ENCODE measurements at regions not wholly inside any gene's neighbourhood (a gene's known extent, or its start where the extent isn't known, plus 50 kb on each side); places are given as distances from the start of the nearest gene placed in this dataset.

GRCh38 chr11:134751766-134752165 lies 339.7 kb upstream of the B3GAT1 start:
- DNase-seq (ENCODE audit: low read depth) = no peak
- TF ChIP-seq, protein P1, sequence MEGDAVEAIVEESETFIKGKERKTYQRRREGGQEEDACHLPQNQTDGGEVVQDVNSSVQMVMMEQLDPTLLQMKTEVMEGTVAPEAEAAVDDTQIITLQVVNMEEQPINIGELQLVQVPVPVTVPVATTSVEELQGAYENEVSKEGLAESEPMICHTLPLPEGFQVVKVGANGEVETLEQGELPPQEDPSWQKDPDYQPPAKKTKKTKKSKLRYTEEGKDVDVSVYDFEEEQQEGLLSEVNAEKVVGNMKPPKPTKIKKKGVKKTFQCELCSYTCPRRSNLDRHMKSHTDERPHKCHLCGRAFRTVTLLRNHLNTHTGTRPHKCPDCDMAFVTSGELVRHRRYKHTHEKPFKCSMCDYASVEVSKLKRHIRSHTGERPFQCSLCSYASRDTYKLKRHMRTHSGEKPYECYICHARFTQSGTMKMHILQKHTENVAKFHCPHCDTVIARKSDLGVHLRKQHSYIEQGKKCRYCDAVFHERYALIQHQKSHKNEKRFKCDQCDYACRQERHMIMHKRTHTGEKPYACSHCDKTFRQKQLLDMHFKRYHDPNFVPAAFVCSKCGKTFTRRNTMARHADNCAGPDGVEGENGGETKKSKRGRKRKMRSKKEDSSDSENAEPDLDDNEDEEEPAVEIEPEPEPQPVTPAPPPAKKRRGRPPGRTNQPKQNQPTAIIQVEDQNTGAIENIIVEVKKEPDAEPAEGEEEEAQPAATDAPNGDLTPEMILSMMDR (IDR thresholded peaks at IDR 0.05; ENCODE audit: low read length, missing control alignments) = no peak

DNA sequence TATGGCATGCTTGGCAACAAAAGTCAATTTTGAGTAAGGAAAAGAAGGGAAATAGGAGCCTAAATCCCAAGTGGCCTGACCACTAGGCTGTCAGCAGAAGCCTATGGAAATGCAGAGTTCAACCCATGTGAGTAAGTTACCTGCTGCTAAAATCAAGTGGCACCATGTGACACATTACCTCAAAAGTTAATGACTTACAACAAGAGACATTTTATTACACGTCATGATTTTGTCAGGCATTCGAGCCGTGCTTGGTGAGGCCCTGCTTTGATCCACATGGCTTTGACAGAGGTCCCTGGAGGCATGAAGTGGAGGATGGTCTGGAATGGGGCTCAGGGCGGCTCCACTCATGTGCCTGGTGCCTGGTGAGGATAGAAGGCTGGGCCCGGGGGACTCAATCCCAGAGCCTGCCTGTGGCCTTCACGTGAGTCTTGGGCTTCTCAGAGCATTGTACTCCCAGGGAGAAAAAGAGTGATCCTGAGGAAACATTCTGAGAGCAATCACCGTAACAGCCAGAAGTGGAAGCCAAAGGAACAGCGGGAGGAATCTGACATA lies 339.1 kb upstream of the B3GAT1 start:
- TF ChIP-seq, protein P1 (IDR thresholded peaks at IDR 0.05; ENCODE audit: low read length, missing control alignments) = no peak
- DNase-seq (ENCODE audit: low read depth) = no peak
- H3K4me3 ChIP-seq (replicated peaks; ENCODE audit: low read depth, low read length) = no peak overlapping the region

More at GRCh38 chr11:134751766-134752165, 339.7 kb upstream of the B3GAT1 start:
- no peak overlapping the region for H3K4me3 ChIP-seq (replicated peaks; ENCODE audit: low read depth, low read length)

DNA sequence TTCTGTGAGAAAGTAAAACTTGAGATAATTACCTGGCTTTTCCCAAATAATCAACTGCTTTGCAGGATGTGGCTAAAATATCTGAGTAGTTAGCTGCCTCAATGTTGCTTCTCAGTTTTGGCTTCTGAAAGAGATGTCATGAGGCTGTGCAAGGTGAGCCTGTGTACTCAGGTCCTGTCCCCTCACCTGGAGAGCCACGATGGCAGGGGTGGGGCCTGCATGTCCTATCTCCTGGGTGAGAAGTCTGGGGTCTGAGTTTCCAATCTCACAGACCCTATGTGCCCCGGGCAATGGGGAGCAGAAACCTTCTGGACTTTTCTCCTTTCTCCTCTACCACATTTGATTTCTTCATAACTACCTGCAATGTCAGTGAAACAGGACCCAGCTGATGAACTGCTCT lies 338.6 kb upstream of the B3GAT1 start:
- H3K4me3 ChIP-seq (replicated peaks; ENCODE audit: low read depth, low read length) = no peak overlapping the region
- no peak for DNase-seq (ENCODE audit: low read depth)
- TF ChIP-seq, protein P1 (IDR thresholded peaks at IDR 0.05; ENCODE audit: low read length, missing control alignments) = no peak

DNA sequence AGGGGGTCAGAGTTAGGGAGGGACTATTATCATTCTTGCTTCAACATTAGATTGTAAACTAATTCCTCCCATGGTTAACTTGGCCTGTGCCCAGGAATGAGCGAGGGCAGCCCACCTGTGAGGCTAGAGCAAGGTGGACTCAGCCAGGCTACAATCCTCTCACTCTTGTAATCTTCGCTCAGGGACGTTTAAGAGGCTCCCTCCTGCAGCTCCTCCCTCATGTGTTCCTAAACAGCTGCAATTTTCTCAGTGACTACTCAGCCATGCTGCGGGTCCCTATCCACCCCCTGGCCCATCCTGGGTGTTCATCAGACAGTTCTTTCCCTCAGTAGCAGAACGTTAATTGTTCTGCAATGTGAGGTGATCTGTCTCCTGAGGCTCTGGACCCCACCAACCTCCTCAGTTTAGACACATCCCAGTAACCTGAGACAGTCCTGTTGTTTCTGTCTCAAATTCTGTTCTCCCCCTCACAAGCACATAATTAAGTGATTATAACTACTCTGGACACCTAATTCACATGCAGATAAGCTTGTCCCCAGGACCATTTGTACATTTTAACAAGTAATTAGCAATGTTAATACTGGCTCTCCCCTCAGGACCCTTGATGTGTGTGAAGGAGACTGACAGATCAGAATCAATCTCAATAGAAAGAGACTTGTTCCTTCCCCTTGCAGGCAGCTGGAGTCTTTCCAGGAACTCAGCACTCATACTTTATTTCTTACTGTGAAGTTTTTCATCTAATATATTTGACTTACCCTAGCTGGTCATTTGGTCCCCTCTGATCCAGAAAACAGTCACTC lies 337.2 kb upstream of the B3GAT1 start:
- TF ChIP-seq, protein P1 (IDR thresholded peaks at IDR 0.05; ENCODE audit: low read length, missing control alignments) = no peak
- H3K4me3 ChIP-seq (replicated peaks; ENCODE audit: low read depth, low read length) = no peak overlapping the region
- DNase-seq (ENCODE audit: low read depth) = no peak

GRCh38 chr11:134746609-134747008 lies 334.6 kb upstream of the B3GAT1 start:
- no peak for DNase-seq (ENCODE audit: low read depth)
- no peak overlapping the region for H3K4me3 ChIP-seq (replicated peaks; ENCODE audit: low read depth, low read length)
- TF ChIP-seq, protein P1 (IDR thresholded peaks at IDR 0.05; ENCODE audit: low read length, missing control alignments) = no peak

- DNase-seq (ENCODE audit: low read depth) = no peak
- TF ChIP-seq, protein P1 (IDR thresholded peaks at IDR 0.05; ENCODE audit: low read length, missing control alignments) = no peak
- H3K4me3 ChIP-seq (replicated peaks; ENCODE audit: low read depth, low read length) = no peak overlapping the region
Observed at GRCh38 chr11:134745456-134745855, 333.4 kb upstream of the B3GAT1 start.

Data from fibroblast of pulmonary artery (primary cell).